ENCODE measurements at regions not wholly inside any gene's neighbourhood (a gene's known extent, or its start where the extent isn't known, plus 50 kb on each side); places are given as distances from the start of the nearest gene placed in this dataset.

GRCh38 chr10:65328486-65328885, 1597.3 kb upstream of the LRRTM3 start:
- Histone ChIP-seq H3K27ac (ENCODE audit: low read length) (no peak overlapping the region), H3K36me3 (ENCODE audit: control insufficient read depth, insufficient read depth, low read length) (no peaks in the 10 kb centered on the region), H3K4me1 (ENCODE audit: control insufficient read depth, insufficient read depth, low read length) (no peaks in the 10 kb centered on the region), H3K9me3 (ENCODE audit: control insufficient read depth, insufficient read depth, low read length) (no peaks in the 10 kb centered on the region), H3K4me3 (ENCODE audit: low read length) (no peak overlapping the region), H3K27me3 (ENCODE audit: control insufficient read depth, insufficient read depth, low read length) (no peaks in the 10 kb centered on the region)
- DNase-seq: no peak
- Mint-ChIP-seq H3K4me1 (no peaks in the 10 kb centered on the region), H3K9me3 (peaks cover 11 to 30% of the 10 kb centered on the region in 2 donors), H3K27me3 (ENCODE audit: low read depth in 2 of 2) (no peaks in the 10 kb centered on the region), H3K36me3 (no peaks in the 10 kb centered on the region), H3K4me3 (no peak overlapping the region), H3K27ac (no peak overlapping the region)
- no peak for ATAC-seq
- no peak for TF ChIP-seq CTCF (IDR thresholded peaks at IDR 0.05)
- intact Hi-C loops (cut with micrococcal nuclease): no loop called here

GRCh38 chr10:65335311-65335710, 1590.5 kb upstream of the LRRTM3 start:
- no peaks in the 10 kb centered on the region for H3K36me3 Mint-ChIP-seq
- H3K4me3 Mint-ChIP-seq: no peak overlapping the region
- DNase-seq (no peak), ATAC-seq (no peak)
- H3K27me3 Mint-ChIP-seq (ENCODE audit: low read depth in 2 of 2): no peaks in the 10 kb centered on the region
- no peaks in the 10 kb centered on the region for H3K4me1 Mint-ChIP-seq
- Histone ChIP-seq H3K9me3 (ENCODE audit: control insufficient read depth, insufficient read depth, low read length) (no peaks in the 10 kb centered on the region), H3K36me3 (ENCODE audit: control insufficient read depth, insufficient read depth, low read length) (no peaks in the 10 kb centered on the region), H3K27me3 (ENCODE audit: control insufficient read depth, insufficient read depth, low read length) (no peaks in the 10 kb centered on the region), H3K27ac (ENCODE audit: low read length) (no peak overlapping the region), H3K4me1 (ENCODE audit: control insufficient read depth, insufficient read depth, low read length) (no peaks in the 10 kb centered on the region), H3K4me3 (ENCODE audit: low read length) (no peak overlapping the region)
- H3K27ac Mint-ChIP-seq: no peak overlapping the region
- peaks cover 13 to 15% of the 10 kb centered on the region in 2 donors for H3K9me3 Mint-ChIP-seq
- intact Hi-C loops (cut with micrococcal nuclease): no loop called here
- no peak for TF ChIP-seq CTCF (IDR thresholded peaks at IDR 0.05)
- WGBS (ENCODE audit: insufficient coverage): no CpG with 5 or more reads among the region's 2 CpGs

- no peak overlapping the region for H3K27ac ChIP-seq (ENCODE audit: low read length)
Measured at GRCh38 chr10:65340340-65340739, 1585.5 kb upstream of the LRRTM3 start.

More at GRCh38 chr10:65340340-65340739, 1585.5 kb upstream of the LRRTM3 start:
- Histone ChIP-seq H3K4me3 (ENCODE audit: low read length) (no peak overlapping the region), H3K36me3 (ENCODE audit: control insufficient read depth, insufficient read depth, low read length) (no peaks in the 10 kb centered on the region), H3K4me1 (ENCODE audit: control insufficient read depth, insufficient read depth, low read length) (no peaks in the 10 kb centered on the region), H3K27me3 (ENCODE audit: control insufficient read depth, insufficient read depth, low read length) (no peaks in the 10 kb centered on the region), H3K9me3 (ENCODE audit: control insufficient read depth, insufficient read depth, low read length) (no peaks in the 10 kb centered on the region)
- no peak overlapping the region for H3K27ac Mint-ChIP-seq
- intact Hi-C loops (cut with micrococcal nuclease): no loop called here
- ATAC-seq (no peak), DNase-seq (no peak)
- H3K4me3 Mint-ChIP-seq: no peak overlapping the region
- no peak for TF ChIP-seq CTCF (IDR thresholded peaks at IDR 0.05)
- H3K4me1 Mint-ChIP-seq: no peaks in the 10 kb centered on the region
- no peaks in the 10 kb centered on the region for H3K36me3 Mint-ChIP-seq
- peaks cover 13 to 17% of the 10 kb centered on the region in 2 donors for H3K9me3 Mint-ChIP-seq
- no CpG with 5 or more reads among the region's 1 CpG for WGBS (ENCODE audit: insufficient coverage)
- no peaks in the 10 kb centered on the region for H3K27me3 Mint-ChIP-seq (ENCODE audit: low read depth in 2 of 2)

All from natural killer cell (primary cell).